Caco-2 (cell line): ENCODE measurements at regions not wholly inside any gene's neighbourhood (a gene's known extent, or its start where the extent isn't known, plus 50 kb on each side); places are given as distances from the start of the nearest gene placed in this dataset.
A peak's percentile ranks its signal among the peaks of the same experiment; 100 is the strongest.

Experiments
- BruUV-seq: library from RNA; stranded (reverse); fragments of 400-500 nt; replicated peaks from 2 replicates; lab custom pipeline; 2021; lab: Mats Ljungman, UMichigan
- CTCF ChIA-PET: fragments of 300-600 bp; sonication (Branson Sonifier 250); formaldehyde crosslinking; loops from one replicate; lab custom pipeline; 2022; ENCODE audit warnings: antibody characterized with exemption; lab: Charles Lee
- POLR2A ChIA-PET: fragments of 300-600 bp; sonication (Branson Sonifier 250); formaldehyde crosslinking; loops from one replicate; lab custom pipeline; 2022; ENCODE audit warnings: antibody characterized with exemption; lab: Charles Lee
- DNase-seq, 2 experiments: peaks; one replicate each; pipeline versions ENCODE4 v3.0.0 to v3.0.0-alpha.2; 2020 to 2022
- H3K27me3 ChIP-seq: replicated peaks from 2 replicates; pipeline ENCODE4 v1.6.0; 2011; ENCODE audit warnings: low read length; ENCODE audit not compliant: control insufficient read depth, insufficient read depth
- H3K36me3 ChIP-seq: 2 replicates; pipeline ENCODE4 v1.5.1; 2011; ENCODE audit warnings: low read length; ENCODE audit not compliant: control insufficient read depth, insufficient read depth
- H3K4me1 ChIP-seq: fragments of 250-450 bp; sonication (Bioruptor Pico); 2 replicates; pipeline ENCODE4 v1.5.1; 2020; ENCODE audit warnings: mild to moderate bottlenecking
- H3K4me3 ChIP-seq: 2 replicates; pipeline ENCODE4 v1.5.1; 2011; ENCODE audit warnings: low read depth, mild to moderate bottlenecking, control low read depth, low read length
- H3K9me3 ChIP-seq: fragments of 250-450 bp; sonication (Bioruptor Pico); 2 replicates; pipeline ENCODE4 v1.5.1; 2020; ENCODE audit warnings: mild to moderate bottlenecking, moderate library complexity
- H3K27ac Mint-ChIP-seq: one replicate; pipeline ENCODE4 v1.8.0; 2022; ENCODE audit warnings: mixed read lengths; ENCODE audit not compliant: unreplicated experiment
- H3K27me3 Mint-ChIP-seq: one replicate; pipeline ENCODE4 v1.8.0; 2022; ENCODE audit warnings: mixed read lengths; ENCODE audit not compliant: insufficient read depth, unreplicated experiment
- H3K36me3 Mint-ChIP-seq: one replicate; pipeline ENCODE4 v1.8.0; 2022; ENCODE audit warnings: mild to moderate bottlenecking, mixed read lengths; ENCODE audit not compliant: insufficient read depth, unreplicated experiment
- H3K4me1 Mint-ChIP-seq: one replicate; pipeline ENCODE4 v1.8.0; 2022; ENCODE audit warnings: low read depth, mixed read lengths; ENCODE audit not compliant: unreplicated experiment
- H3K4me3 Mint-ChIP-seq: one replicate; pipeline ENCODE4 v1.8.0; 2022; ENCODE audit warnings: mild to moderate bottlenecking, moderate library complexity, mixed read lengths; ENCODE audit not compliant: unreplicated experiment
- H3K9me3 Mint-ChIP-seq: one replicate; pipeline ENCODE4 v1.8.0; 2022; ENCODE audit warnings: mixed read lengths; ENCODE audit not compliant: unreplicated experiment
- CTCF ChIP-seq, 2 experiments: fragments of 200-600 bp in 1 of 2; IDR thresholded peaks; 1 replicate in 1 of 2; 2 replicates in 1 of 2; pipeline versions ENCODE4 v1.5.1 to v1.8.0; 2011 to 2022; ENCODE audit warnings: antibody characterized with exemption in 1 of 2, control low read depth in 1 of 2, inconsistent platforms in 1 of 2, low read depth in 1 of 2, low read length in 1 of 2, mild to moderate bottlenecking in 1 of 2, moderate library complexity in 1 of 2; ENCODE audit not compliant: insufficient read depth in 1 of 2, severe bottlenecking in 1 of 2, unreplicated experiment in 1 of 2
- intact Hi-C: fragments of 100-400 bp; cut with micrococcal nuclease; formaldehyde crosslinking; loops from one replicate; pipeline ENCODE4 v1.10.0; 2022; ENCODE audit not compliant: unreplicated experiment

- H3K4me1 ChIP-seq = no peaks in the 10 kb centered on the region
- CTCF ChIA-PET = no interaction called here
- no peak overlapping the region for H3K27ac Mint-ChIP-seq
- no peaks in the 10 kb centered on the region for H3K27me3 ChIP-seq
- no peaks in the 10 kb centered on the region for H3K36me3 ChIP-seq
- H3K9me3 ChIP-seq = peaks cover 8% of the 10 kb centered on the region
- no peaks in the 10 kb centered on the region for H3K36me3 Mint-ChIP-seq
- no peaks in the 10 kb centered on the region for H3K4me1 Mint-ChIP-seq
- peaks cover 2% of the 10 kb centered on the region for H3K27me3 Mint-ChIP-seq
- BruUV-seq = no TSS peak
- H3K4me3 Mint-ChIP-seq = no peak overlapping the region
- intact Hi-C loops = no loop called here
- POLR2A ChIA-PET = no interaction called here
- DNase-seq = peak in 1 of 2 experiments; percentile 21
- no peak for TF ChIP-seq CTCF (IDR thresholded peaks at IDR 0.05; ENCODE audit: insufficient read depth in 1 of 2, low read depth in 1 of 2, low read length in 1 of 2, severe bottlenecking in 1 of 2, unreplicated experiment in 1 of 2)
- peaks cover 8% of the 10 kb centered on the region for H3K9me3 Mint-ChIP-seq
- no peak overlapping the region for H3K4me3 ChIP-seq
Measured at GRCh38 chr13:111492341-111492950, 172.0 kb downstream of the TEX29 start.

GRCh38 chr13:111492958-111493357 is 172.5 kb downstream of the TEX29 start:
- Mint-ChIP-seq H3K4me3 (no peak overlapping the region), H3K27ac (no peak overlapping the region), H3K4me1 (no peaks in the 10 kb centered on the region), H3K27me3 (peaks cover 2% of the 10 kb centered on the region), H3K36me3 (no peaks in the 10 kb centered on the region), H3K9me3 (peaks cover 3% of the 10 kb centered on the region)
- POLR2A ChIA-PET = no interaction called here
- TF ChIP-seq CTCF (IDR thresholded peaks at IDR 0.05; ENCODE audit: insufficient read depth in 1 of 2, low read depth in 1 of 2, low read length in 1 of 2, severe bottlenecking in 1 of 2, unreplicated experiment in 1 of 2) = no peak
- CTCF ChIA-PET = no interaction called here
- Histone ChIP-seq H3K27me3 (no peaks in the 10 kb centered on the region), H3K4me1 (no peaks in the 10 kb centered on the region), H3K4me3 (no peak overlapping the region), H3K9me3 (peaks cover 3% of the 10 kb centered on the region; the same call in 1 of the 2 replicates), H3K36me3 (no peaks in the 10 kb centered on the region)
- BruUV-seq = no TSS peak
- intact Hi-C loops = no loop called here
- no peak for DNase-seq

GRCh38 chr13:111493468-111493867 is 173.0 kb downstream of the TEX29 start:
- peaks cover 2% of the 10 kb centered on the region for H3K27me3 Mint-ChIP-seq
- Histone ChIP-seq H3K36me3 (no peaks in the 10 kb centered on the region), H3K27me3 (no peaks in the 10 kb centered on the region), H3K4me1 (no peaks in the 10 kb centered on the region), H3K4me3 (no peak overlapping the region), H3K9me3 (no peaks in the 10 kb centered on the region)
- CTCF ChIA-PET = no interaction called here
- POLR2A ChIA-PET = no interaction called here
- no TSS peak for BruUV-seq
- no peaks in the 10 kb centered on the region for H3K9me3 Mint-ChIP-seq
- peak in 1 of 2 experiments; percentile 5 for DNase-seq
- TF ChIP-seq CTCF (IDR thresholded peaks at IDR 0.05; ENCODE audit: insufficient read depth in 1 of 2, low read depth in 1 of 2, low read length in 1 of 2, severe bottlenecking in 1 of 2, unreplicated experiment in 1 of 2) = no peak
- H3K27ac Mint-ChIP-seq = no peak overlapping the region
- no peaks in the 10 kb centered on the region for H3K4me1 Mint-ChIP-seq
- H3K36me3 Mint-ChIP-seq = no peaks in the 10 kb centered on the region
- intact Hi-C loops = no loop called here
- no peak overlapping the region for H3K4me3 Mint-ChIP-seq
